HG03432 (cell line): ENCODE measurements at regions not wholly inside any gene's neighbourhood (a gene's known extent, or its start where the extent isn't known, plus 50 kb on each side); places are given as distances from the start of the nearest gene placed in this dataset.

Experiments used
- ATAC-seq: cut with Tn5 transposase; IDR thresholded peaks from one replicate; pipeline ENCODE4 v1.9.1; 2021; ENCODE audit warnings: mild to moderate bottlenecking, moderate library complexity; ENCODE audit not compliant: unreplicated experiment

- no peak for ATAC-seq
These were observed 59.6 kb upstream of the PPP2R2D start for GRCh38 chr10:131841131-131841660.

GRCh38 chr10:131841661-131842139 lies 59.1 kb upstream of the PPP2R2D start:
- no peak for ATAC-seq

GRCh38 chr10:131842351-131843088 lies 58.3 kb upstream of the PPP2R2D start:
- no peak for ATAC-seq

GRCh38 chr10:131843089-131843595 lies 57.7 kb upstream of the PPP2R2D start:
- ATAC-seq: no peak

- no peak for ATAC-seq
These were observed 56.9 kb upstream of the PPP2R2D start for GRCh38 chr10:131843881-131844284.

GRCh38 chr10:131844529-131845084 lies 56.2 kb upstream of the PPP2R2D start:
- no peak for ATAC-seq

- ATAC-seq: no peak
These were observed 55.1 kb upstream of the PPP2R2D start for GRCh38 chr10:131845505-131846239.

GRCh38 chr10:131846240-131847101 lies 54.3 kb upstream of the PPP2R2D start:
- ATAC-seq: no peak

- no peak for ATAC-seq
These were observed 53.5 kb upstream of the PPP2R2D start for GRCh38 chr10:131847241-131847783.

- ATAC-seq: no peak
These were observed 52.5 kb upstream of the PPP2R2D start for GRCh38 chr10:131848296-131848695.

- no peak for ATAC-seq
These were observed 51.8 kb upstream of the PPP2R2D start for GRCh38 chr10:131848741-131849590.

- ATAC-seq: no peak
These were observed 51.0 kb upstream of the PPP2R2D start for GRCh38 chr10:131849591-131850382.

- ATAC-seq: no peak
These were observed 50.4 kb upstream of the PPP2R2D start for GRCh38 chr10:131850383-131850870.
